Activated T-cell treated with anti-CD3 and anti-CD28 coated beads for 48 hours (primary cell): ENCODE measurements at regions not wholly inside any gene's neighbourhood (a gene's known extent, or its start where the extent isn't known, plus 50 kb on each side); places are given as distances from the start of the nearest gene placed in this dataset.

Experiments used
- DNase-seq: peaks from one replicate; pipeline ENCODE4 v3.0.0-alpha.2; 2020; ENCODE audit warnings: low read depth

GRCh38 chr14:89626233-89626806, 209.3 kb upstream of the FOXN3 start:
- no peak for DNase-seq

- DNase-seq: no peak
Measured at GRCh38 chr14:89625731-89626232, 208.7 kb upstream of the FOXN3 start.

- no peak for DNase-seq
Measured at GRCh38 chr14:89625244-89625713, 208.2 kb upstream of the FOXN3 start.

- DNase-seq: no peak
Measured at GRCh38 chr14:89624500-89625156, 207.6 kb upstream of the FOXN3 start.

GRCh38 chr14:89621791-89622638, 205.0 kb upstream of the FOXN3 start:
- DNase-seq: no peak

GRCh38 chr14:89621009-89621421, 204.0 kb upstream of the FOXN3 start:
- no peak for DNase-seq

GRCh38 chr14:89620436-89620835, 203.4 kb upstream of the FOXN3 start:
- DNase-seq: no peak

GRCh38 chr14:89619596-89619995, 202.6 kb upstream of the FOXN3 start:
- DNase-seq: no peak

GRCh38 chr14:89618811-89619551, 201.9 kb upstream of the FOXN3 start:
- peak; percentile 68 for DNase-seq

GRCh38 chr14:89618330-89618708, 201.3 kb upstream of the FOXN3 start:
- no peak for DNase-seq

- DNase-seq: no peak
Measured at GRCh38 chr14:89617481-89618329, 200.7 kb upstream of the FOXN3 start.

- no peak for DNase-seq
Measured at GRCh38 chr14:89616852-89617341, 199.9 kb upstream of the FOXN3 start.

GRCh38 chr14:89616425-89616824, 199.4 kb upstream of the FOXN3 start:
- DNase-seq: no peak

GRCh38 chr14:89615421-89615820, 198.4 kb upstream of the FOXN3 start:
- DNase-seq: no peak

GRCh38 chr14:89614009-89614691, 197.1 kb upstream of the FOXN3 start:
- no peak for DNase-seq

- no peak for DNase-seq
Measured at GRCh38 chr14:89613260-89614008, 196.4 kb upstream of the FOXN3 start.

- DNase-seq: no peak
Measured at GRCh38 chr14:89609500-89610100, 192.6 kb upstream of the FOXN3 start.

- no peak for DNase-seq
Measured at GRCh38 chr14:89607453-89607852, 190.4 kb upstream of the FOXN3 start.

- no peak for DNase-seq
Measured at GRCh38 chr14:89603938-89604480, 187.0 kb upstream of the FOXN3 start.
